ENCODE measurements at regions not wholly inside any gene's neighbourhood (a gene's known extent, or its start where the extent isn't known, plus 50 kb on each side); places are given as distances from the start of the nearest gene placed in this dataset.
"Not testable (repeated sequence)": the region's sequence is repeated elsewhere in the genome, so short reads cannot be mapped to it uniquely, and the experiment has no call there.

- H3K9ac ChIP-seq (ENCODE audit: low read length): no peak overlapping the region
- no peak overlapping the region for H2AFZ ChIP-seq (ENCODE audit: low read length)
- H3K4me2 ChIP-seq (ENCODE audit: low read length): no peak overlapping the region
- H3K9me2 ChIP-seq (ENCODE audit: low read depth, low read length): no peaks in the 10 kb centered on the region
- no peaks in the 10 kb centered on the region for H3K79me2 ChIP-seq (ENCODE audit: insufficient read depth, low read length)
- H3F3A ChIP-seq (ENCODE audit: insufficient read depth, low read length): no peaks in the 10 kb centered on the region
- no peak for TF ChIP-seq CTCF (IDR thresholded peaks at IDR 0.05; ENCODE audit: low read length)
- no peak for TF ChIP-seq EZH2 (IDR thresholded peaks at IDR 0.05; ENCODE audit: borderline replicate concordance, low read length)
- no peaks in the 10 kb centered on the region for H3K4me1 ChIP-seq (ENCODE audit: insufficient read depth, low read length, severe bottlenecking)
- H4K20me1 ChIP-seq (ENCODE audit: insufficient read depth, low read length): no peaks in the 10 kb centered on the region
- H3K4me3 ChIP-seq (ENCODE audit: low read depth, low read length, poor library complexity, severe bottlenecking): no peak overlapping the region
- H3K36me3 ChIP-seq (ENCODE audit: insufficient read depth, low read length): no peaks in the 10 kb centered on the region
- no peak overlapping the region for H3K27ac ChIP-seq (ENCODE audit: low read depth, low read length, poor library complexity, severe bottlenecking)
- H3K9me3 ChIP-seq (ENCODE audit: low read length): no peaks in the 10 kb centered on the region
- no peaks in the 10 kb centered on the region for H3K27me3 ChIP-seq (ENCODE audit: insufficient read depth, low read length)
Measured at GRCh38 chr2:59339121-59339836, 1098.2 kb upstream of the FANCL start.

GRCh38 chr2:59333007-59333406, 1091.9 kb upstream of the FANCL start:
- Histone ChIP-seq H3K79me2 (ENCODE audit: insufficient read depth, low read length) (no peaks in the 10 kb centered on the region), H3K9me3 (ENCODE audit: low read length) (no peaks in the 10 kb centered on the region), H3K4me3 (ENCODE audit: low read depth, low read length, poor library complexity, severe bottlenecking) (no peak overlapping the region), H2AFZ (ENCODE audit: low read length) (no peak overlapping the region), H3K36me3 (ENCODE audit: insufficient read depth, low read length) (no peaks in the 10 kb centered on the region), H3K9me2 (ENCODE audit: low read depth, low read length) (no peaks in the 10 kb centered on the region), H3F3A (ENCODE audit: insufficient read depth, low read length) (no peaks in the 10 kb centered on the region), H4K20me1 (ENCODE audit: insufficient read depth, low read length) (no peaks in the 10 kb centered on the region), H3K4me1 (ENCODE audit: insufficient read depth, low read length, severe bottlenecking) (no peaks in the 10 kb centered on the region), H3K27ac (ENCODE audit: low read depth, low read length, poor library complexity, severe bottlenecking) (no peak overlapping the region), H3K9ac (ENCODE audit: low read length) (no peak overlapping the region), H3K27me3 (ENCODE audit: insufficient read depth, low read length) (no peaks in the 10 kb centered on the region), H3K4me2 (ENCODE audit: low read length) (no peak overlapping the region)
- TF ChIP-seq CTCF (IDR thresholded peaks at IDR 0.05; ENCODE audit: low read length) (no peak), EZH2 (IDR thresholded peaks at IDR 0.05; ENCODE audit: borderline replicate concordance, low read length) (no peak)

- H4K20me1 ChIP-seq (ENCODE audit: insufficient read depth, low read length); H3F3A ChIP-seq (ENCODE audit: insufficient read depth, low read length); H3K9me3 ChIP-seq (ENCODE audit: low read length); H3K9ac ChIP-seq (ENCODE audit: low read length); H3K9me2 ChIP-seq (ENCODE audit: low read depth, low read length); H3K79me2 ChIP-seq (ENCODE audit: insufficient read depth, low read length); H3K4me3 ChIP-seq (ENCODE audit: low read depth, low read length, poor library complexity, severe bottlenecking); H3K27me3 ChIP-seq (ENCODE audit: insufficient read depth, low read length); H2AFZ ChIP-seq (ENCODE audit: low read length); H3K4me1 ChIP-seq (ENCODE audit: insufficient read depth, low read length, severe bottlenecking); H3K4me2 ChIP-seq (ENCODE audit: low read length); H3K36me3 ChIP-seq (ENCODE audit: insufficient read depth, low read length); H3K27ac ChIP-seq (ENCODE audit: low read depth, low read length, poor library complexity, severe bottlenecking): not testable (repeated sequence)
Measured at GRCh38 chr2:59326581-59327365, 1085.6 kb upstream of the FANCL start.

All from OCI-LY1 (cell line).